ENCODE measurements at regions not wholly inside any gene's neighbourhood (a gene's known extent, or its start where the extent isn't known, plus 50 kb on each side); places are given as distances from the start of the nearest gene placed in this dataset.
"Not testable (repeated sequence)": the region's sequence is repeated elsewhere in the genome, so short reads cannot be mapped to it uniquely, and the experiment has no call there.

GRCh38 chr10:28892818-28893547 is 215.7 kb downstream of the BAMBI start:
- Histone ChIP-seq H3K4me1 (ENCODE audit: insufficient read depth) (no peaks in the 10 kb centered on the region), H3K27ac (no peak overlapping the region), H3K36me3 (no peaks in the 10 kb centered on the region), H3K4me3 (no peak overlapping the region), H3K27me3 (no peaks in the 10 kb centered on the region), H3K9me3 (no peaks in the 10 kb centered on the region)
- 76 to 82% (median 80%) methylated on average over 9 of the region's 9 CpGs for WGBS, 3 donors
- intact Hi-C loops (cut with DNase I) = no loop called here
- DNase-seq = no peak
- TF ChIP-seq EP300 (IDR thresholded peaks at IDR 0.05) = no peak
- no peak for TF ChIP-seq CTCF (IDR thresholded peaks at IDR 0.05)
- TF ChIP-seq POLR2A (IDR thresholded peaks at IDR 0.05) = no peak

GRCh38 chr10:28894146-28894545 is 216.8 kb downstream of the BAMBI start:
- Histone ChIP-seq H3K36me3 (no peaks in the 10 kb centered on the region), H3K27me3 (no peaks in the 10 kb centered on the region), H3K27ac (no peak overlapping the region), H3K4me1 (ENCODE audit: insufficient read depth) (no peaks in the 10 kb centered on the region), H3K4me3 (no peak overlapping the region), H3K9me3 (no peaks in the 10 kb centered on the region)
- no peak for DNase-seq
- 87 to 89% (median 88%) methylated on average over 5 of the region's 5 CpGs for WGBS, 3 donors
- intact Hi-C loops (cut with DNase I) = no loop called here
- no peak for TF ChIP-seq EP300 (IDR thresholded peaks at IDR 0.05)
- TF ChIP-seq POLR2A (IDR thresholded peaks at IDR 0.05) = no peak
- TF ChIP-seq CTCF (IDR thresholded peaks at IDR 0.05) = no peak

GRCh38 chr10:28895671-28896070 is 218.3 kb downstream of the BAMBI start:
- DNase-seq; H3K27ac ChIP-seq; H3K4me1 ChIP-seq (ENCODE audit: insufficient read depth); H3K9me3 ChIP-seq; H3K36me3 ChIP-seq; H3K27me3 ChIP-seq; intact Hi-C loops (cut with DNase I); H3K4me3 ChIP-seq: not testable (repeated sequence)
- WGBS, 3 donors = 89 to 94% (median 94%) methylated on average over 15 of the region's 15 CpGs

GRCh38 chr10:28896791-28897409 is 219.6 kb downstream of the BAMBI start:
- H3K27me3 ChIP-seq; H3K4me1 ChIP-seq (ENCODE audit: insufficient read depth); H3K36me3 ChIP-seq; H3K27ac ChIP-seq; DNase-seq; H3K4me3 ChIP-seq; H3K9me3 ChIP-seq; intact Hi-C loops (cut with DNase I): not testable (repeated sequence)
- WGBS, 3 donors = 85 to 87% (median 85%) methylated on average over 27 to 44 of the region's 44 CpGs

- Histone ChIP-seq H3K27ac (no peak overlapping the region), H3K9me3 (no peaks in the 10 kb centered on the region), H3K4me3 (no peak overlapping the region), H3K4me1 (ENCODE audit: insufficient read depth) (no peaks in the 10 kb centered on the region), H3K27me3 (no peaks in the 10 kb centered on the region), H3K36me3 (no peaks in the 10 kb centered on the region)
- intact Hi-C loops (cut with DNase I) = no loop called here
- 68 to 78% (median 78%) methylated on average over 23 of the region's 23 CpGs for WGBS, 3 donors
- DNase-seq = no peak
- TF ChIP-seq POLR2A (IDR thresholded peaks at IDR 0.05) (no peak), CTCF (IDR thresholded peaks at IDR 0.05) (no peak), EP300 (IDR thresholded peaks at IDR 0.05) (no peak)
These were observed 220.5 kb downstream of the BAMBI start for GRCh38 chr10:28897617-28898464.
